ENCODE measurements at regions not wholly inside any gene's neighbourhood (a gene's known extent, or its start where the extent isn't known, plus 50 kb on each side); places are given as distances from the start of the nearest gene placed in this dataset.
"Not testable (repeated sequence)": the region's sequence is repeated elsewhere in the genome, so short reads cannot be mapped to it uniquely, and the experiment has no call there.

DNA sequence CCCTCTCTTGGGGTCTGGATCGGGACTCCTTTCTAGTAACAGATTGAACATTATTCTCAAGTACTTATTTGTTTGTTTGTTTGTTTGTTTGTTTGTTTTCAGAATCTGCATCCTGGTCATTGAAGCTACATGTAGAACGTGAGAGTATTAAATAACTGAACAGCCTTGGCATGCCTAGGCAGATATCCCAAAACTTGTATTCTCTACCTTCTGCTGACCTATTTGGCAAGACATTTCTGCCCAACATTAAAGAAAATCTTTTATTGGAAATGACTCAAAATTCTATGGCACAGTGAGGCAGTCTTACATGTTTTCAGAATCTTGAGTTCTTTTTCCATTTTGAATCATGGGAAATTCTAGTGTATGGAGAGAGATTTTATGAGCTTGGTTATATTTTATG, 165.1 kb upstream of the CNOT2 start:
- no peaks in the 10 kb centered on the region for H3K4me1 Mint-ChIP-seq (ENCODE audit: low read depth)
- no peaks in the 10 kb centered on the region for H3K27me3 Mint-ChIP-seq
- CTCF ChIA-PET, result no interaction called here
- POLR2A ChIA-PET, result no interaction called here
- H3K9me3 Mint-ChIP-seq, result no peaks in the 10 kb centered on the region
- intact Hi-C loops (cut with micrococcal nuclease), result no loop called here
- H3K36me3 Mint-ChIP-seq, result no peaks in the 10 kb centered on the region
- no peak overlapping the region for H3K27ac Mint-ChIP-seq
- no peak for DNase-seq
- no peak overlapping the region for H3K4me3 Mint-ChIP-seq

- CTCF ChIA-PET, result no interaction called here
- H3K27ac Mint-ChIP-seq, result no peak overlapping the region
- no peaks in the 10 kb centered on the region for H3K36me3 Mint-ChIP-seq
- no peaks in the 10 kb centered on the region for H3K9me3 Mint-ChIP-seq
- no peak for DNase-seq
- intact Hi-C loops (cut with micrococcal nuclease), result no loop called here
- H3K27me3 Mint-ChIP-seq, result no peaks in the 10 kb centered on the region
- no peaks in the 10 kb centered on the region for H3K4me1 Mint-ChIP-seq (ENCODE audit: low read depth)
- H3K4me3 Mint-ChIP-seq, result no peak overlapping the region
- POLR2A ChIA-PET, result no interaction called here
Measured at GRCh38 chr12:70080566-70080965, 162.7 kb upstream of the CNOT2 start.

DNA sequence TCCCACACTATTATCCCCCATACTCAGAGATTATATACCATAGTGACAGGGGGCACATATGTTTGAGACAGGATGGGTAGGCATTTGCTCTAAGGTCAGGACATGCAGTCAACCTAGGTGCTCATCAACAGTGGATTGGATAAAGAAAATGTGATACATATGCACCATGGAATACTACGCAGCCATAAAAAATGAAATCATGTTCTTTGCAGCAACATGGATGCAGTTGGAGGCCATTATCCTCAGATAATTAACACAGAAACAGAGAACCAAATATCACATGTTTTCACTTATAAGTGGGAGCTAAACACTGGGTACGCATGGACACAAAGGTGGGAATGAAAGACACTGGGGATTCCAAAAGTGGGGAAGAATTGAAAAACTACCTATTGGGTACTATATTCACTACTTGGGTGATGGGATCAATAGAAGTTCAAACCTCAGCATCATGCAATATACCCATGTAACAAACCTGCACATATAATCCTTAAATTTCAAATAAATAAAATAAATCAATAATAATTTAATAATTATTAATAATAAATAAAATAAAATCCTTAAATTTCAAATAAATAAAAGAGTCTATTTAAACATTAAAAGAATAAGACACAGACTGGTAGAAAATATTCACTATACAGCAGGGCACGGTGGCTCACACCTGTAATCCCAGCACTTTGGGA, 160.1 kb upstream of the CNOT2 start:
- ChIA-PET POLR2A (no interaction called here), CTCF (no interaction called here)
- DNase-seq, result no peak
- Mint-ChIP-seq H3K9me3 (no peaks in the 10 kb centered on the region), H3K4me1 (ENCODE audit: low read depth) (no peaks in the 10 kb centered on the region), H3K27ac (no peak overlapping the region), H3K4me3 (no peak overlapping the region), H3K27me3 (no peaks in the 10 kb centered on the region), H3K36me3 (no peaks in the 10 kb centered on the region)
- intact Hi-C loops (cut with micrococcal nuclease), result no loop called here

DNA sequence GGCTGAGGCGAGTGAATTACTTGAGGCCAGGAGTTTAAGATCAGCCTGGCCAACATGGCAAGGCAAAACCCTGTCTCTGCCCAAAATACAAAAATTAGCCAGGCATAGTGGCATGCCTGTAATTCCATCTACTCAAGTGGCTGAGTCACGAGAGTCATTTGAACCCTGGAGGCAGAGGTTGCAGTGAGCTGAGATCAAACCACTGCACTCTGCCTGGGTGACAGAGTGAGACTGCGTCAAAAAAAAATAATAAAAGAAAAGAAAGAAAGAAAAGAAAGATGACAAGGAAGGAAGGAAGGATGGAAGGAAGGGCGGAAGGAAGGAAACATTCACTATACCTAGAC, 159.6 kb upstream of the CNOT2 start:
- ChIA-PET POLR2A (no interaction called here), CTCF (no interaction called here)
- Mint-ChIP-seq H3K9me3 (no peaks in the 10 kb centered on the region), H3K4me1 (ENCODE audit: low read depth) (no peaks in the 10 kb centered on the region), H3K36me3 (no peaks in the 10 kb centered on the region), H3K27me3 (no peaks in the 10 kb centered on the region), H3K27ac (no peak overlapping the region), H3K4me3 (no peak overlapping the region)
- intact Hi-C loops (cut with micrococcal nuclease), result no loop called here
- no peak for DNase-seq

GRCh38 chr12:70086372-70086771, 156.9 kb upstream of the CNOT2 start:
- CTCF ChIA-PET; H3K36me3 Mint-ChIP-seq; DNase-seq; H3K4me3 Mint-ChIP-seq; intact Hi-C loops (cut with micrococcal nuclease); H3K27me3 Mint-ChIP-seq; POLR2A ChIA-PET; H3K27ac Mint-ChIP-seq; H3K9me3 Mint-ChIP-seq; H3K4me1 Mint-ChIP-seq (ENCODE audit: low read depth): not testable (repeated sequence)

DNA sequence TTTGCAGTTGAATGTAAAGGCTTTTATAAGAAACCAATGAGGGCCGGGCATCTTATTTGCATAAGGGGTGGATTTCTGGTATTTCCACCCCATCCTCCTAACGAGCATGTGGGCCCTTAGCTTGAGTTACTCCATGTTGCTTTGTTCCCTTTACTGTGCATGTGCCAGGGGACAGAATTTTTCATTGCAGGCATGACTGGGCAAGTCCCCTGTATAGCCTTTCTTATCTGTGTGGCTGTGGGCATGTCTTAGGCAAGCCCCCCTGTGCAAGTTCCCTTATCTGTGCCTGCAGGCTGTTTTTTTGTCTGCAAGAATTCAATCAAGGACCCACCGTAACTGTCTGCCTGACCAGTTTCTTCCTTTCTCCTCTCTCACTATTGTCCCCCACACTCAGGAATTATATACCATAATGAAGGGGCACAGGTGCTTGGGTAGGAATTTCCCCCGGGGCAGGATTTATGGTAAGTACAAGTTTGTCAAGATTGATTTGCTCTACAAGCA, 152.2 kb upstream of the CNOT2 start:
- Mint-ChIP-seq H3K27me3 (no peaks in the 10 kb centered on the region), H3K9me3 (no peaks in the 10 kb centered on the region), H3K4me3 (no peak overlapping the region), H3K27ac (no peak overlapping the region), H3K36me3 (no peaks in the 10 kb centered on the region), H3K4me1 (ENCODE audit: low read depth) (no peaks in the 10 kb centered on the region)
- intact Hi-C loops (cut with micrococcal nuclease), result no loop called here
- CTCF ChIA-PET, result no interaction called here
- no peak for DNase-seq
- POLR2A ChIA-PET, result no interaction called here

DNA sequence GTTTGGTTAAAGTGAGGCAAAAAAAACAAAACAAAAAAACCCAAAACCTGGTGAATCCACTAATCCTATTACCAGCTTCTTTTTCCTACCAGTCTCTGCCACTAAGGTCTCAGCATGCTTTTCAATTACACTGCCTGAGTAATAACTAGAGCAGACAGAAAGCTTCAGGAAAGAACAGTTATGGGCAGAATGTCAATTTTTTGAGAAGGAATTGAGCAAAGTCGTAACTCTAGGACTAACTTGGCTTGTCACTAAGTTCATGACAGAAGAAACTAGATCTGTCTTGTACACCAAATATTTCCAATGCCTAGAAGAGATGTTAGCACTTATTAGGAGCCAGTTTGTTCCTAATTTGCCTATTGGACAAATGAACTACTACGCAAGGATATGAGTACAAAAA, 148.8 kb upstream of the CNOT2 start:
- Mint-ChIP-seq H3K9me3 (no peaks in the 10 kb centered on the region), H3K27me3 (no peaks in the 10 kb centered on the region), H3K27ac (no peak overlapping the region), H3K4me1 (ENCODE audit: low read depth) (no peaks in the 10 kb centered on the region), H3K36me3 (no peaks in the 10 kb centered on the region), H3K4me3 (no peak overlapping the region)
- ChIA-PET CTCF (no interaction called here), POLR2A (no interaction called here)
- intact Hi-C loops (cut with micrococcal nuclease), result no loop called here
- no peak for DNase-seq

DNA sequence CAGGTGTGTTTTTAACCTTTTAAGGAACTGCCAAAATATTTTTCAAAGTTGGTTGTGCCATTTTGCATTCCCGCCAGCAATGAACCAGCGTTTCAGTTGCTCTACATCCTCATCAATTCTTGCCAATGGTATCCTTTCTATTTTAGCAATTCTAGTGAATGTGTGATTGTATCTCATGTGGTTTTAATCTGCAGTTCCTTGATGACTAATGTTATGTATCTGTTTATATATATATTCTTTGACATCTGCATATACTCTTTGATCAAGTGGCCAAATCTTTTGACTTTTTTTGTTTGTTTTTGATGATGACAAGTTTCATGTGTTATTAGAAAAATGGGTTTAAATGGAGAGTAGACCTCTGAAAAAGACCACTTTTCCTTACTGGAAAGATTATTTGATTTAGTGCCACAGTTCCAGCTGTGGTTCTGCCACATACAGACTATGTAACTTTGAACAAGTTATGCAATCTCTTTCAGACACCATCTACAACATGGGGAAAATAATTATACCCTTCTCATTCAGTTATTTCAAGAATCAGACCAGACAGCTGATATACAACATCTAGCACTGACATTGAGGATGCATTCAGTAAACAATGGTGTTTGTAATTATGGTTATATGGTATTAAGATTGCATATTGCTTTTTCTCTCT, 146.3 kb upstream of the CNOT2 start:
- no peaks in the 10 kb centered on the region for H3K9me3 Mint-ChIP-seq
- no peak overlapping the region for H3K27ac Mint-ChIP-seq
- H3K36me3 Mint-ChIP-seq, result no peaks in the 10 kb centered on the region
- DNase-seq, result no peak
- H3K4me3 Mint-ChIP-seq, result no peak overlapping the region
- no peaks in the 10 kb centered on the region for H3K27me3 Mint-ChIP-seq
- no peaks in the 10 kb centered on the region for H3K4me1 Mint-ChIP-seq (ENCODE audit: low read depth)
- ChIA-PET CTCF (interaction anchor here (0.7 kb wide), 1 partner anchor 162 kb away, joined by 3 read pairs; no protein-coding TSS in a partner anchor), POLR2A (no interaction called here)
- intact Hi-C loops (cut with micrococcal nuclease), result no loop called here

- Mint-ChIP-seq H3K4me1 (ENCODE audit: low read depth) (no peaks in the 10 kb centered on the region), H3K4me3 (no peak overlapping the region), H3K27me3 (no peaks in the 10 kb centered on the region), H3K36me3 (no peaks in the 10 kb centered on the region), H3K9me3 (no peaks in the 10 kb centered on the region), H3K27ac (no peak overlapping the region)
- DNase-seq, result no peak
- POLR2A ChIA-PET, result interaction anchor here (0.6 kb wide), 1 partner anchor 1263 kb away, joined by 4 read pairs; no protein-coding TSS in a partner anchor
- intact Hi-C loops (cut with micrococcal nuclease), result no loop called here
- CTCF ChIA-PET, result no interaction called here
Measured at GRCh38 chr12:70101064-70101463, 142.2 kb upstream of the CNOT2 start.

GRCh38 chr12:70106347-70106746, 136.9 kb upstream of the CNOT2 start:
- H3K27me3 Mint-ChIP-seq, result peaks cover 2% of the 10 kb centered on the region
- H3K4me3 Mint-ChIP-seq, result no peak overlapping the region
- POLR2A ChIA-PET, result no interaction called here
- no peak overlapping the region for H3K27ac Mint-ChIP-seq
- CTCF ChIA-PET, result no interaction called here
- peaks cover 14% of the 10 kb centered on the region for H3K9me3 Mint-ChIP-seq
- H3K36me3 Mint-ChIP-seq, result peaks cover 3% of the 10 kb centered on the region
- DNase-seq, result no peak
- H3K4me1 Mint-ChIP-seq (ENCODE audit: low read depth), result no peaks in the 10 kb centered on the region
- intact Hi-C loops (cut with micrococcal nuclease), result no loop called here

DNA sequence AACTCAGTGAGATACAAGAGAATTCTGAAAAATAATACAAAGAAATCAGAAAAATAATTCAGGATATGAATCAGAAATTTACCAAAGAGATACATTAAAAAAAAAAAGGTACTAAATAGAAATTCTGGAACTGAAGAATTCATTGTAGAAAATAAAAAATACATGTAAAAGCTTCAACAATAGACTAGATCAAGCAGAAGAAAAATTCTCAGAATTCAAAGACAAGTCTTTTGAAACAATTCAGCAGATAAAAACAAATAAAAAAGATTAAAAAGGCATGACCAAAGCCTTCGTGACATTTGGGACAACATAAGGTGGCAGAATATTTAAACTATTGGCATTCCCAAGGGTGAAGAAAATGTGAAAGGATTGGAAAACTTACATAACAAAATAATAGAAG, 133.1 kb upstream of the CNOT2 start:
- Mint-ChIP-seq H3K9me3 (peaks cover 14% of the 10 kb centered on the region), H3K4me3 (no peak overlapping the region), H3K27me3 (peaks cover 2% of the 10 kb centered on the region), H3K36me3 (peaks cover 3% of the 10 kb centered on the region), H3K4me1 (ENCODE audit: low read depth) (no peaks in the 10 kb centered on the region), H3K27ac (no peak overlapping the region)
- ChIA-PET CTCF (no interaction called here), POLR2A (interaction anchor here (0.7 kb wide), 1 partner anchor 349 kb away, joined by 3 read pairs; no protein-coding TSS in a partner anchor)
- no peak for DNase-seq
- intact Hi-C loops (cut with micrococcal nuclease), result no loop called here

GRCh38 chr12:70117670-70118069, 125.6 kb upstream of the CNOT2 start:
- ChIA-PET CTCF (no interaction called here), POLR2A (no interaction called here)
- Mint-ChIP-seq H3K4me3 (no peak overlapping the region), H3K9me3 (no peaks in the 10 kb centered on the region), H3K27me3 (no peaks in the 10 kb centered on the region), H3K36me3 (no peaks in the 10 kb centered on the region), H3K27ac (no peak overlapping the region), H3K4me1 (ENCODE audit: low read depth) (no peaks in the 10 kb centered on the region)
- intact Hi-C loops (cut with micrococcal nuclease), result no loop called here
- DNase-seq, result no peak

DNA sequence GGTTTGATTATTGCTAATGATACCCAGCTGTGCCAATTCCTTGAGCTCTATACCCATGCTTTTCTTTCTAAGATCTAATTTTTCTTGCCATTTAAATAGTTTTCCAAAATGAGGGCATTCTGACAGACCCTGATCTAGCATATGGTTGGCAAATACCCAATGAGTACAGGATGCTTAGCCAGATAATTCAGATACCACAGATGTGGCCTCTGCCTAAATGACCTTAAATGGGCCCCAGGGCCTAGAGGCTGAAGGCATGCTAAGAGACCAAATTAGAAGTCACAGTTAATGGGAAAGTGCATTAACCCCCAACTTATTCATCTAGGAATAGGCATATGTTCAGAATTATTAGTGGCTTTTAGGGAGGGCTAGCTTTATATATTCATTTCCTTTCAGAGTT, 122.3 kb upstream of the CNOT2 start:
- no peaks in the 10 kb centered on the region for H3K36me3 Mint-ChIP-seq

More for the DNA sequence above, 122.3 kb upstream of the CNOT2 start:
- ChIA-PET POLR2A (no interaction called here), CTCF (no interaction called here)
- Mint-ChIP-seq H3K27me3 (no peaks in the 10 kb centered on the region), H3K4me1 (ENCODE audit: low read depth) (no peaks in the 10 kb centered on the region), H3K4me3 (no peak overlapping the region), H3K27ac (no peak overlapping the region), H3K9me3 (no peaks in the 10 kb centered on the region)
- intact Hi-C loops (cut with micrococcal nuclease), result no loop called here
- DNase-seq, result no peak

Data from activated CD4-positive, alpha-beta memory T cell treated with anti-CD3 and anti-CD28 coated beads for 36 hours (primary cell).